H1 (cell line): ENCODE measurements at regions not wholly inside any gene's neighbourhood (a gene's known extent, or its start where the extent isn't known, plus 50 kb on each side); places are given as distances from the start of the nearest gene placed in this dataset.

Experiments used
- CTCF ChIA-PET: fragments of 300-600 bp; sonication (Branson Sonifier 250); formaldehyde crosslinking; loops from one replicate; lab custom pipeline; 2021; ENCODE audit not compliant: partially characterized antibody; lab: Charles Lee
- POLR2A ChIA-PET: fragments of 300-600 bp; sonication (Branson Sonifier 250); formaldehyde crosslinking; loops from one replicate; lab custom pipeline; 2021; ENCODE audit warnings: inconsistent platforms; ENCODE audit not compliant: partially characterized antibody; lab: Charles Lee
- DNase-seq, 2 experiments: peaks; one replicate each; pipeline versions ENCODE4 v3.0.0 to v3.0.0-alpha.2; 2010 to 2022; ENCODE audit warnings: low spot score in 2 of 2, low read depth in 1 of 2, mixed read lengths in 1 of 2
- FAIRE-seq: peaks from 2 replicates; lab custom pipeline; 2011; peaks lifted over from hg19 to GRCh38; lab: Jason Lieb, UNC
- H2AFZ ChIP-seq: 2 replicates; pipeline ENCODE4 v1.8.1; 2012; ENCODE audit warnings: low read length, inconsistent platforms
- H2AK5ac ChIP-seq: 2 replicates; pipeline ENCODE4 v1.6.1; 2013; ENCODE audit warnings: low read depth, low read length
- H2BK120ac ChIP-seq: replicated peaks from 2 replicates; pipeline ENCODE3; 2013; ENCODE audit warnings: low read depth, low read length, inconsistent platforms
- H2BK12ac ChIP-seq: 2 replicates; pipeline ENCODE4 v1.6.1; 2013; ENCODE audit warnings: low read depth, low read length
- H2BK15ac ChIP-seq: 2 replicates; pipeline ENCODE4 v1.6.1; 2013; ENCODE audit warnings: low read length
- H2BK20ac ChIP-seq: 2 replicates; pipeline ENCODE4 v1.6.1; 2013; ENCODE audit warnings: low read length
- H2BK5ac ChIP-seq: 2 replicates; pipeline ENCODE4 v1.6.1; 2013; ENCODE audit warnings: low read depth, low read length
- H3K14ac ChIP-seq: 2 replicates; pipeline ENCODE4 v1.6.1; 2013; ENCODE audit warnings: inconsistent platforms; ENCODE audit not compliant: insufficient read length
- H3K18ac ChIP-seq: 2 replicates; pipeline ENCODE4 v1.6.1; 2013; ENCODE audit warnings: low read length; ENCODE audit errors: extremely low read depth
- H3K23ac ChIP-seq: 2 replicates; pipeline ENCODE4 v1.6.1; 2013; ENCODE audit warnings: inconsistent platforms; ENCODE audit not compliant: insufficient read length
- H3K23me2 ChIP-seq: 2 replicates; pipeline ENCODE4 v1.6.1; 2013; ENCODE audit warnings: low read depth, low read length
- H3K27ac ChIP-seq: 2 replicates; pipeline ENCODE4 v1.6.1; 2011; ENCODE audit warnings: low read depth, low read length, inconsistent platforms
- H3K27me3 ChIP-seq, 4 experiments: replicated peaks in 1 of 4; 1 replicate in 1 of 4; 2 replicates in 3 of 4; pipeline versions ENCODE4 v1.6.1 to v1.8.1; 2011 to 2013; ENCODE audit warnings: low read length in 3 of 4, mild to moderate bottlenecking in 3 of 4, inconsistent platforms in 2 of 4, mixed read lengths in 2 of 4, moderate library complexity in 1 of 4; ENCODE audit not compliant: control insufficient read depth in 3 of 4, insufficient read depth in 3 of 4; ENCODE audit errors: extremely low read depth in 1 of 4
- H3K36me3 ChIP-seq, 4 experiments: 2 replicates each; pipeline versions ENCODE4 v1.6.1 to v1.8.1; 2011 to 2013; ENCODE audit warnings: mild to moderate bottlenecking in 4 of 4, low read length in 3 of 4, moderate library complexity in 2 of 4, control low read depth in 1 of 4, inconsistent platforms in 1 of 4; ENCODE audit not compliant: insufficient read depth in 4 of 4, control insufficient read depth in 2 of 4
- H3K4ac ChIP-seq: replicated peaks from 2 replicates; pipeline ENCODE3; 2013; ENCODE audit warnings: low read length, low read depth, mixed read lengths, inconsistent platforms; ENCODE audit not compliant: insufficient read length
- H3K4me1 ChIP-seq, 4 experiments: replicated peaks in 1 of 4; 1 replicate in 1 of 4; 2 replicates in 3 of 4; pipeline versions ENCODE4 v1.6.1 to v1.8.1; 2011 to 2013; ENCODE audit warnings: low read length in 3 of 4, inconsistent platforms in 2 of 4, mixed read lengths in 1 of 4; ENCODE audit not compliant: insufficient read depth in 4 of 4, control insufficient read depth in 3 of 4
- H3K4me2 ChIP-seq, 2 experiments: 2 replicates each; pipeline versions ENCODE4 v1.6.1 to v1.8.1; 2011 to 2013; ENCODE audit warnings: low read depth in 2 of 2, low read length in 2 of 2, control low read depth in 1 of 2, inconsistent platforms in 1 of 2, mild to moderate bottlenecking in 1 of 2; ENCODE audit not compliant: insufficient read depth in 1 of 2
- H3K4me3 ChIP-seq, 4 experiments: fragments of 200-600, 300-600 bp in 1 of 4; sonication (generic), shearing (Covaris generic), sonication (Bioruptor Twin) in 1 of 4; 2 replicates each; pipeline versions ENCODE4 v1.5.1 to v1.8.1; 2011 to 2016; ENCODE audit warnings: low read length in 4 of 4, low read depth in 3 of 4, control low read depth in 2 of 4, inconsistent platforms in 2 of 4, mild to moderate bottlenecking in 2 of 4, mixed read lengths in 1 of 4, moderate library complexity in 1 of 4; ENCODE audit not compliant: insufficient read depth in 2 of 4; ENCODE audit errors: extremely low read depth in 1 of 4
- H3K56ac ChIP-seq: replicated peaks from 2 replicates; pipeline ENCODE3; 2013; ENCODE audit warnings: low read depth, mild to moderate bottlenecking, mixed read lengths, low read length, inconsistent platforms; ENCODE audit not compliant: insufficient read length
- H3K79me1 ChIP-seq: 2 replicates; pipeline ENCODE4 v1.6.1; 2013; ENCODE audit warnings: low read depth, low read length, control low read depth
- H3K79me2 ChIP-seq, 2 experiments: 2 replicates each; pipeline versions ENCODE4 v1.6.1 to v1.8.1; 2012 to 2013; ENCODE audit warnings: low read length in 2 of 2, mild to moderate bottlenecking in 2 of 2, inconsistent platforms in 1 of 2; ENCODE audit not compliant: insufficient read depth in 2 of 2, control insufficient read depth in 1 of 2
- H3K9ac ChIP-seq, 4 experiments: replicated peaks in 1 of 4; 1 replicate in 1 of 4; 2 replicates in 3 of 4; pipeline versions ENCODE4 v1.6.1 to v1.8.1; 2011 to 2013; ENCODE audit warnings: low read depth in 3 of 4, low read length in 3 of 4, control low read depth in 2 of 4, mild to moderate bottlenecking in 2 of 4, moderate library complexity in 2 of 4, inconsistent platforms in 1 of 4; ENCODE audit errors: extremely low read depth in 1 of 4
- H3K9me3 ChIP-seq, 2 experiments: 2 replicates each; pipeline versions ENCODE4 v1.6.1 to v1.8.1; 2012 to 2013; ENCODE audit warnings: mild to moderate bottlenecking in 2 of 2, moderate library complexity in 2 of 2, control low read depth in 1 of 2, inconsistent platforms in 1 of 2, low read depth in 1 of 2, low read length in 1 of 2, mixed read lengths in 1 of 2; ENCODE audit not compliant: insufficient read depth in 2 of 2
- H4K20me1 ChIP-seq, 2 experiments: replicated peaks in 1 of 2; 2 replicates each; pipeline versions ENCODE3 to v1.8.1; 2011 to 2013; ENCODE audit warnings: inconsistent platforms in 2 of 2, low read length in 2 of 2, mild to moderate bottlenecking in 1 of 2; ENCODE audit not compliant: insufficient read depth in 2 of 2, control insufficient read depth in 1 of 2
- H4K5ac ChIP-seq: 2 replicates; pipeline ENCODE4 v1.6.1; 2013; ENCODE audit warnings: low read length, low read depth, mixed read lengths, inconsistent platforms; ENCODE audit not compliant: insufficient read length
- H4K8ac ChIP-seq: 2 replicates; pipeline ENCODE4 v1.8.0; 2013; ENCODE audit warnings: mild to moderate bottlenecking, moderate library complexity, low read length, inconsistent platforms; ENCODE audit not compliant: insufficient read depth; ENCODE audit errors: extremely low read depth
- H4K91ac ChIP-seq: replicated peaks from 2 replicates; pipeline ENCODE3; 2013; ENCODE audit warnings: low read length, mixed read lengths, inconsistent platforms; ENCODE audit not compliant: insufficient read length
- JUN ChIP-seq: IDR thresholded peaks from 2 replicates; pipeline ENCODE4 v1.6.1; 2011; ENCODE audit warnings: low read depth, mild to moderate bottlenecking, improper control_type of control experiment, low read length
- NRF1 ChIP-seq: IDR thresholded peaks from 2 replicates; pipeline ENCODE4 v1.6.1; 2011; ENCODE audit warnings: mild to moderate bottlenecking, low read depth, low read length, improper control_type of control experiment
- RBBP5 ChIP-seq: IDR thresholded peaks from 2 replicates; pipeline ENCODE4 v1.7.1; 2012; ENCODE audit warnings: low read depth, mild to moderate bottlenecking, inconsistent platforms, low read length, moderate library complexity, borderline replicate concordance
- RFX5 ChIP-seq: IDR thresholded peaks from 2 replicates; pipeline ENCODE4 v1.6.1; 2011; ENCODE audit warnings: low read depth, low read length, improper control_type of control experiment, borderline replicate concordance
- RXRA ChIP-seq: IDR thresholded peaks from 2 replicates; pipeline ENCODE4 v1.6.1; 2011; ENCODE audit warnings: low read depth, mild to moderate bottlenecking, low read length, moderate library complexity; ENCODE audit not compliant: insufficient read depth
- SAP30 ChIP-seq: fragments of 300-600 bp; sonication (generic); IDR thresholded peaks from 2 replicates; pipeline ENCODE4 v1.7.1; 2012; ENCODE audit warnings: low read length, moderate library complexity, mild to moderate bottlenecking, inconsistent platforms; ENCODE audit not compliant: insufficient read depth, insufficient replicate concordance
- SP2 ChIP-seq: IDR thresholded peaks from 2 replicates; pipeline ENCODE4 v1.6.1; 2012; ENCODE audit warnings: mild to moderate bottlenecking, low read length, inconsistent platforms
- SRF ChIP-seq: IDR thresholded peaks from 2 replicates; pipeline ENCODE4 v1.6.1; 2011; ENCODE audit warnings: mild to moderate bottlenecking, low read depth, low read length, moderate library complexity
- TAF7 ChIP-seq: optimal IDR thresholded peaks from 2 replicates; pipeline ENCODE3; 2011; ENCODE audit warnings: low read depth, mild to moderate bottlenecking, inconsistent platforms, low read length, moderate library complexity, borderline replicate concordance
- TCF12 ChIP-seq: IDR thresholded peaks from 2 replicates; pipeline ENCODE4 v1.6.1; 2011; ENCODE audit warnings: low read depth, mild to moderate bottlenecking, low read length
- TF ChIP-seq, protein P1 (sequence below): IDR thresholded peaks from 2 replicates; pipeline ENCODE4 v1.6.1; 2012; ENCODE audit warnings: low read length, inconsistent platforms
- TF ChIP-seq, protein P2 (sequence below), 3 experiments: IDR thresholded peaks; 1 replicate in 2 of 3; 2 replicates in 1 of 3; pipeline versions ENCODE4 v1.5.1 to v1.6.1; 2011; ENCODE audit warnings: low read length in 3 of 3, mild to moderate bottlenecking in 3 of 3, inconsistent platforms in 2 of 3, low read depth in 1 of 3, moderate library complexity in 1 of 3; ENCODE audit not compliant: insufficient read depth in 1 of 3; ENCODE audit errors: control extremely low read depth in 1 of 3

DNA sequence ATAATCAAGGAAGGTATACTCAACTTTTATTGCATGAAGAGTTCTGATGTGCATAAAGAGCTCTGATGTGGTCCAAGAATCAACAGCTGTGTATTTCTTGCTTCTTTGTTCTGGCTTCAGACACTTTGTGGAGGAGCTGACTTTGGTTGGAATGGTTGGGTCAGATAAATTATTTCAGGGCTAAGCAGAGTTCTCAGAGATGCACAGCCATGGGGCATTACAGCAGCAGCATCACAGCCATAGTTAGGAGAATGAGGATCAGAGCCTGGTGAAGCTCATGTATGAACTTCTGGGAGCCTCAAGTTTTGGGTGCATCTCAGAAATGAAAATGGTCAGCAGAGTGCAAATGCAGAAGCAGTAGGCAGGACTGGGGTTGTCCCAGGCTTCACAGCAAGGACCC lies 267.4 kb upstream of the RUNX1 start:
- Histone ChIP-seq H3K27ac (no peak overlapping the region), H4K5ac (no peak overlapping the region), H3K79me1 (no peaks in the 10 kb centered on the region), H3K4ac (no peak overlapping the region), H3K23me2 (no peaks in the 10 kb centered on the region), H3K9me3 (no peaks in the 10 kb centered on the region), H3K23ac (no peak overlapping the region), H2AFZ (no peak overlapping the region), H3K56ac (no peak overlapping the region), H2BK120ac (no peak overlapping the region), H2BK12ac (no peak overlapping the region), H3K79me2 (no peaks in the 10 kb centered on the region), H4K20me1 (no peaks in the 10 kb centered on the region), H3K9ac (no peak overlapping the region), H4K91ac (no peak overlapping the region), H3K4me2 (no peak overlapping the region), H3K4me3 (no peak overlapping the region), H2AK5ac (no peak overlapping the region), H2BK5ac (no peak overlapping the region), H3K36me3 (no peaks in the 10 kb centered on the region), H3K27me3 (no peaks in the 10 kb centered on the region), H2BK20ac (no peak overlapping the region), H3K14ac (no peak overlapping the region), H3K18ac (no peak overlapping the region), H2BK15ac (no peak overlapping the region), H3K4me1 (no peaks in the 10 kb centered on the region), H4K8ac (no peak overlapping the region)
- FAIRE-seq, result no peak
- DNase-seq, result no peak
- ChIA-PET CTCF (interaction anchor here (0.8 kb wide), 1 partner anchor 84 kb away, joined by 3 read pairs; no protein-coding TSS in a partner anchor), POLR2A (no interaction called here)
- TF ChIP-seq RFX5, result no peak
- no peak for TF ChIP-seq NRF1
- TF ChIP-seq, protein P1, sequence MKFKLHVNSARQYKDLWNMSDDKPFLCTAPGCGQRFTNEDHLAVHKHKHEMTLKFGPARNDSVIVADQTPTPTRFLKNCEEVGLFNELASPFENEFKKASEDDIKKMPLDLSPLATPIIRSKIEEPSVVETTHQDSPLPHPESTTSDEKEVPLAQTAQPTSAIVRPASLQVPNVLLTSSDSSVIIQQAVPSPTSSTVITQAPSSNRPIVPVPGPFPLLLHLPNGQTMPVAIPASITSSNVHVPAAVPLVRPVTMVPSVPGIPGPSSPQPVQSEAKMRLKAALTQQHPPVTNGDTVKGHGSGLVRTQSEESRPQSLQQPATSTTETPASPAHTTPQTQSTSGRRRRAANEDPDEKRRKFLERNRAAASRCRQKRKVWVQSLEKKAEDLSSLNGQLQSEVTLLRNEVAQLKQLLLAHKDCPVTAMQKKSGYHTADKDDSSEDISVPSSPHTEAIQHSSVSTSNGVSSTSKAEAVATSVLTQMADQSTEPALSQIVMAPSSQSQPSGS, result no peak
- TF ChIP-seq SAP30, result no peak
- no peak for TF ChIP-seq TAF7
- TF ChIP-seq, protein P2, sequence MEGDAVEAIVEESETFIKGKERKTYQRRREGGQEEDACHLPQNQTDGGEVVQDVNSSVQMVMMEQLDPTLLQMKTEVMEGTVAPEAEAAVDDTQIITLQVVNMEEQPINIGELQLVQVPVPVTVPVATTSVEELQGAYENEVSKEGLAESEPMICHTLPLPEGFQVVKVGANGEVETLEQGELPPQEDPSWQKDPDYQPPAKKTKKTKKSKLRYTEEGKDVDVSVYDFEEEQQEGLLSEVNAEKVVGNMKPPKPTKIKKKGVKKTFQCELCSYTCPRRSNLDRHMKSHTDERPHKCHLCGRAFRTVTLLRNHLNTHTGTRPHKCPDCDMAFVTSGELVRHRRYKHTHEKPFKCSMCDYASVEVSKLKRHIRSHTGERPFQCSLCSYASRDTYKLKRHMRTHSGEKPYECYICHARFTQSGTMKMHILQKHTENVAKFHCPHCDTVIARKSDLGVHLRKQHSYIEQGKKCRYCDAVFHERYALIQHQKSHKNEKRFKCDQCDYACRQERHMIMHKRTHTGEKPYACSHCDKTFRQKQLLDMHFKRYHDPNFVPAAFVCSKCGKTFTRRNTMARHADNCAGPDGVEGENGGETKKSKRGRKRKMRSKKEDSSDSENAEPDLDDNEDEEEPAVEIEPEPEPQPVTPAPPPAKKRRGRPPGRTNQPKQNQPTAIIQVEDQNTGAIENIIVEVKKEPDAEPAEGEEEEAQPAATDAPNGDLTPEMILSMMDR (IDR thresholded peaks at IDR 0.05; ENCODE audit: control extremely low read depth in 1 of 3, insufficient read depth in 1 of 3, low read depth in 1 of 3, low read length in 3 of 3), result no peak
- no peak for TF ChIP-seq RXRA
- no peak for TF ChIP-seq SP2
- TF ChIP-seq SRF, result no peak
- TF ChIP-seq RBBP5, result no peak
- TF ChIP-seq TCF12, result no peak
- no peak for TF ChIP-seq JUN
